SK-N-SH treated with all-trans-retinoic acid at 6 μM for 48 hours (cell line): ENCODE measurements at regions not wholly inside any gene's neighbourhood (a gene's known extent, or its start where the extent isn't known, plus 50 kb on each side); places are given as distances from the start of the nearest gene placed in this dataset.

Experiments
- ATAC-seq: fragments of 200-7000 bp; cut with Tn5 transposase; 3 replicates; pipeline ENCODE4 v1.9.1; 2020; ENCODE audit warnings: mild to moderate bottlenecking, moderate library complexity
- BACH2 ChIP-seq: fragments of 250-450 bp; sonication (Bioruptor Pico); IDR thresholded peaks from 2 replicates; pipeline ENCODE4 v1.9.0; 2021; ENCODE audit warnings: mild to moderate bottlenecking, borderline replicate concordance
- CSDC2 ChIP-seq: fragments of 250-450 bp; sonication (Bioruptor Pico); IDR thresholded peaks from 2 replicates; pipeline ENCODE4 v1.5.0; 2020; ENCODE audit warnings: mild to moderate bottlenecking, moderate library complexity
- ESRRG ChIP-seq: fragments of 250-450 bp; sonication (Bioruptor Pico); IDR thresholded peaks from 2 replicates; pipeline ENCODE4 v1.6.1; 2021; ENCODE audit warnings: mild to moderate bottlenecking
- GLIS3 ChIP-seq: fragments of 250-450 bp; sonication (Bioruptor Pico); IDR thresholded peaks from 2 replicates; pipeline ENCODE4 v1.5.0; 2020; ENCODE audit warnings: mild to moderate bottlenecking, moderate library complexity
- ISL1 ChIP-seq: fragments of 250-450 bp; sonication (Bioruptor Pico); IDR thresholded peaks from 2 replicates; pipeline ENCODE4 v2.1.2; 2022; ENCODE audit warnings: mild to moderate bottlenecking, moderate library complexity
- OSR1 ChIP-seq: fragments of 250-450 bp; sonication (Bioruptor Pico); IDR thresholded peaks from 2 replicates; pipeline ENCODE4 v1.8.0; 2022; ENCODE audit warnings: moderate library complexity, mild to moderate bottlenecking, inconsistent platforms
- PPARA ChIP-seq: fragments of 250-450 bp; sonication (Bioruptor Pico); IDR thresholded peaks from 2 replicates; pipeline ENCODE4 v1.5.0; 2020; ENCODE audit warnings: mild to moderate bottlenecking, borderline replicate concordance
- RARB ChIP-seq: fragments of 250-450 bp; sonication (Bioruptor Pico); IDR thresholded peaks from 2 replicates; pipeline ENCODE4 v1.8.0; 2021; ENCODE audit warnings: mild to moderate bottlenecking, moderate library complexity
- SNAI2 ChIP-seq: fragments of 250-450 bp; sonication (Bioruptor Pico); IDR thresholded peaks from 2 replicates; pipeline ENCODE4 v1.5.0; 2020; ENCODE audit warnings: mild to moderate bottlenecking, moderate library complexity
- TOX ChIP-seq: fragments of 250-450 bp; sonication (Bioruptor Pico); IDR thresholded peaks from 2 replicates; pipeline ENCODE4 v1.8.0; 2021; ENCODE audit warnings: mild to moderate bottlenecking, moderate library complexity, borderline replicate concordance
- ZFP3 ChIP-seq: fragments of 250-450 bp; sonication (Bioruptor Pico); IDR thresholded peaks from 2 replicates; pipeline ENCODE4 v1.5.0; 2020; ENCODE audit warnings: mild to moderate bottlenecking, moderate library complexity
- ZFP30 ChIP-seq: fragments of 450-650 bp; formaldehyde crosslinking; IDR thresholded peaks from 2 replicates; pipeline ENCODE4 v1.5.0; 2022; ENCODE audit warnings: mild to moderate bottlenecking, moderate library complexity
- ZNF565 ChIP-seq: fragments of 450-650 bp; formaldehyde crosslinking; conservative IDR thresholded peaks from 2 replicates; pipeline ENCODE4 v1.5.0; 2020; ENCODE audit warnings: low read depth, mild to moderate bottlenecking, moderate library complexity
- ZNF70 ChIP-seq: fragments of 450-650 bp; formaldehyde crosslinking; IDR thresholded peaks from 2 replicates; pipeline ENCODE4 v1.5.0; 2020; ENCODE audit warnings: mild to moderate bottlenecking, moderate library complexity
- ZNF8 ChIP-seq: fragments of 450-650 bp; formaldehyde crosslinking; IDR thresholded peaks from 2 replicates; pipeline ENCODE4 v1.5.0; 2020; ENCODE audit warnings: mild to moderate bottlenecking, moderate library complexity
- TF ChIP-seq, protein P1 (sequence below): fragments of 250-450 bp; sonication (Bioruptor Pico); IDR thresholded peaks from 2 replicates; pipeline ENCODE4 v1.5.1; 2020; ENCODE audit warnings: low read depth, mild to moderate bottlenecking, moderate library complexity
- TF ChIP-seq, protein P2 (sequence below): fragments of 250-450 bp; sonication (Bioruptor Pico); IDR thresholded peaks from 2 replicates; pipeline ENCODE4 v1.5.1; 2021; ENCODE audit warnings: mild to moderate bottlenecking, moderate library complexity
- TF ChIP-seq, protein P3 (sequence below): fragments of 250-450 bp; sonication (Bioruptor Pico); IDR thresholded peaks from 2 replicates; pipeline ENCODE4 v1.8.0; 2020; ENCODE audit warnings: mild to moderate bottlenecking, moderate library complexity, borderline replicate concordance
- TF ChIP-seq, protein P4 (sequence below): fragments of 250-450 bp; sonication (Bioruptor Pico); IDR thresholded peaks from 2 replicates; pipeline ENCODE4 v1.5.0; 2020; ENCODE audit warnings: mild to moderate bottlenecking, moderate library complexity

DNA sequence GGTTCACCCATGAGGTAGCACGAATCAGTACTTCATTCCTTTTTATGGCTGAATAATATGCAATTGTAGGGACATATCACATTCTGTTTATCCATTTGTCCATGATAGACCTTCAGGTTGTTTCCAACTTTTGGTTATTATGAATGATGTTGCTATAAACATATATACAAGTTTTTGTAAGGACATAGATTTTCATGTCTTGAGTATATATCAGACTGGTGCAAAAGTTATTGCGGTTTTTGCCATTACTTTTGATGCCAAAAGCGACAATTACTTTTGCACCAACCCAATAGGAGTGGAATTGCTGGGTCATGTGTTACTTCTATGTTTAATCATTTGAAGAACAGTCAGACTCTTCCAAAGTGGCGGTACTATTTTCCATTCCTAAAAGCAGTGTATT is 361.5 kb downstream of the RPS24 start:
- TF ChIP-seq ZNF70 (CRISPR knock-in tag) (no peak), ESRRG (CRISPR knock-in tag) (no peak), BACH2 (CRISPR knock-in tag) (no peak), ISL1 (CRISPR knock-in tag) (no peak), ZNF565 (CRISPR knock-in tag) (no peak), ZFP3 (no peak), ZNF8 (CRISPR knock-in tag) (no peak), GLIS3 (CRISPR knock-in tag) (no peak), RARB (CRISPR knock-in tag) (no peak), PPARA (CRISPR knock-in tag) (no peak), ZFP30 (no peak), OSR1 (CRISPR knock-in tag) (no peak)
- TF ChIP-seq, protein P1, sequence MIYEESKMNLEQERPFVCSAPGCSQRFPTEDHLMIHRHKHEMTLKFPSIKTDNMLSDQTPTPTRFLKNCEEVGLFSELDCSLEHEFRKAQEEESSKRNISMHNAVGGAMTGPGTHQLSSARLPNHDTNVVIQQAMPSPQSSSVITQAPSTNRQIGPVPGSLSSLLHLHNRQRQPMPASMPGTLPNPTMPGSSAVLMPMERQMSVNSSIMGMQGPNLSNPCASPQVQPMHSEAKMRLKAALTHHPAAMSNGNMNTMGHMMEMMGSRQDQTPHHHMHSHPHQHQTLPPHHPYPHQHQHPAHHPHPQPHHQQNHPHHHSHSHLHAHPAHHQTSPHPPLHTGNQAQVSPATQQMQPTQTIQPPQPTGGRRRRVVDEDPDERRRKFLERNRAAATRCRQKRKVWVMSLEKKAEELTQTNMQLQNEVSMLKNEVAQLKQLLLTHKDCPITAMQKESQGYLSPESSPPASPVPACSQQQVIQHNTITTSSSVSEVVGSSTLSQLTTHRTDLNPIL = no peak
- TF ChIP-seq, protein P2, sequence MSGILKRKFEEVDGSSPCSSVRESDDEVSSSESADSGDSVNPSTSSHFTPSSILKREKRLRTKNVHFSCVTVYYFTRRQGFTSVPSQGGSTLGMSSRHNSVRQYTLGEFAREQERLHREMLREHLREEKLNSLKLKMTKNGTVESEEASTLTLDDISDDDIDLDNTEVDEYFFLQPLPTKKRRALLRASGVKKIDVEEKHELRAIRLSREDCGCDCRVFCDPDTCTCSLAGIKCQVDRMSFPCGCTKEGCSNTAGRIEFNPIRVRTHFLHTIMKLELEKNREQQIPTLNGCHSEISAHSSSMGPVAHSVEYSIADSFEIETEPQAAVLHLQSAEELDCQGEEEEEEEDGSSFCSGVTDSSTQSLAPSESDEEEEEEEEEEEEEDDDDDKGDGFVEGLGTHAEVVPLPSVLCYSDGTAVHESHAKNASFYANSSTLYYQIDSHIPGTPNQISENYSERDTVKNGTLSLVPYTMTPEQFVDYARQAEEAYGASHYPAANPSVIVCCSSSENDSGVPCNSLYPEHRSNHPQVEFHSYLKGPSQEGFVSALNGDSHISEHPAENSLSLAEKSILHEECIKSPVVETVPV = no peak
- no peak for ATAC-seq

DNA sequence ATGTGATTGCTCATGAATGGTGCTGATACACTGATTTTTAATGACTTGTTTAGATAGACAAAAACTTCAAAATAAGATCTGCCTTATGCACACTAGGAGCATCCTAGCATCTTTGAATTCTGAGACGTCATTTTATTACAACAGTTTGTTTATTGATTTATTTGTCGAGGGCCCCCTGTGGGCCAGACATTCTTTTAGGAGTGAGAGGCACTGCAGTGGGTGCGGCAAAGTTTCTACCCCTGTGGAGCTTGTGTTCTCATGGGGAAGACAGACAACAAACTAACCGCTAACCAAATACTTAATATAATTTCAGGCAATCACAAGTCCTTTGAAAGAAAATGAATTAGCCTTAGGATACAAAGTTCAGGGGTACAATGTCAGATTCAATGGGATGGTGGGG is 363.1 kb downstream of the RPS24 start:
- ATAC-seq = no peak
- TF ChIP-seq BACH2 (CRISPR knock-in tag) = no peak
- no peak for TF ChIP-seq ZNF565 (CRISPR knock-in tag)
- no peak for TF ChIP-seq SNAI2 (CRISPR knock-in tag)
- TF ChIP-seq ZFP3 = no peak
- no peak for TF ChIP-seq PPARA (CRISPR knock-in tag)
- TF ChIP-seq, protein P1 = no peak
- TF ChIP-seq ZNF8 (CRISPR knock-in tag) = no peak
- TF ChIP-seq ZNF70 (CRISPR knock-in tag) = no peak

DNA sequence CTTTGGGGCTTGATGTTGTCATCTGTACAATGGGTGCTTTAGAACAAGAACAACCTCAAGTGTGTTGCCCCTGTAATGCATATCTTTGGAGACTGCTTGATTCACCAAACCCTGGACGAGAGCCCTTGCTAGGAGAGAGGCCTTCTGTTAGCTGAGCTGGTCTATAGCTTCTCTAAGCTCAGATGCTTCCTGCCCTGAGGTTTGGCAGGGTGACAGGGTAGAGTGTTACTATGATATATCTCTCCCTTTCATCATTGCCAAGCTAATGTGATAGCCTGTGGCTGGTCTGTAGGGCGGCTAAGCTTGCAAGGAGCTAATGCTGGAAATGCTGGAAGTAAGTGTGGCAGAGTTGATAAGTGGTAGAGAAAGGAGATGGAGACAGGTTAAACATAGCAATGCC is 364.1 kb downstream of the RPS24 start:
- TF ChIP-seq ZNF565 (CRISPR knock-in tag) (no peak), CSDC2 (CRISPR knock-in tag) (no peak), ESRRG (CRISPR knock-in tag) (no peak), TOX (CRISPR knock-in tag) (no peak), SNAI2 (CRISPR knock-in tag) (no peak), GLIS3 (CRISPR knock-in tag) (no peak)
- TF ChIP-seq, protein P3, sequence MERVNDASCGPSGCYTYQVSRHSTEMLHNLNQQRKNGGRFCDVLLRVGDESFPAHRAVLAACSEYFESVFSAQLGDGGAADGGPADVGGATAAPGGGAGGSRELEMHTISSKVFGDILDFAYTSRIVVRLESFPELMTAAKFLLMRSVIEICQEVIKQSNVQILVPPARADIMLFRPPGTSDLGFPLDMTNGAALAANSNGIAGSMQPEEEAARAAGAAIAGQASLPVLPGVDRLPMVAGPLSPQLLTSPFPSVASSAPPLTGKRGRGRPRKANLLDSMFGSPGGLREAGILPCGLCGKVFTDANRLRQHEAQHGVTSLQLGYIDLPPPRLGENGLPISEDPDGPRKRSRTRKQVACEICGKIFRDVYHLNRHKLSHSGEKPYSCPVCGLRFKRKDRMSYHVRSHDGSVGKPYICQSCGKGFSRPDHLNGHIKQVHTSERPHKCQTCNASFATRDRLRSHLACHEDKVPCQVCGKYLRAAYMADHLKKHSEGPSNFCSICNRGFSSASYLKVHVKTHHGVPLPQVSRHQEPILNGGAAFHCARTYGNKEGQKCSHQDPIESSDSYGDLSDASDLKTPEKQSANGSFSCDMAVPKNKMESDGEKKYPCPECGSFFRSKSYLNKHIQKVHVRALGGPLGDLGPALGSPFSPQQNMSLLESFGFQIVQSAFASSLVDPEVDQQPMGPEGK (CRISPR knock-in tag) = no peak
- TF ChIP-seq, protein P4, sequence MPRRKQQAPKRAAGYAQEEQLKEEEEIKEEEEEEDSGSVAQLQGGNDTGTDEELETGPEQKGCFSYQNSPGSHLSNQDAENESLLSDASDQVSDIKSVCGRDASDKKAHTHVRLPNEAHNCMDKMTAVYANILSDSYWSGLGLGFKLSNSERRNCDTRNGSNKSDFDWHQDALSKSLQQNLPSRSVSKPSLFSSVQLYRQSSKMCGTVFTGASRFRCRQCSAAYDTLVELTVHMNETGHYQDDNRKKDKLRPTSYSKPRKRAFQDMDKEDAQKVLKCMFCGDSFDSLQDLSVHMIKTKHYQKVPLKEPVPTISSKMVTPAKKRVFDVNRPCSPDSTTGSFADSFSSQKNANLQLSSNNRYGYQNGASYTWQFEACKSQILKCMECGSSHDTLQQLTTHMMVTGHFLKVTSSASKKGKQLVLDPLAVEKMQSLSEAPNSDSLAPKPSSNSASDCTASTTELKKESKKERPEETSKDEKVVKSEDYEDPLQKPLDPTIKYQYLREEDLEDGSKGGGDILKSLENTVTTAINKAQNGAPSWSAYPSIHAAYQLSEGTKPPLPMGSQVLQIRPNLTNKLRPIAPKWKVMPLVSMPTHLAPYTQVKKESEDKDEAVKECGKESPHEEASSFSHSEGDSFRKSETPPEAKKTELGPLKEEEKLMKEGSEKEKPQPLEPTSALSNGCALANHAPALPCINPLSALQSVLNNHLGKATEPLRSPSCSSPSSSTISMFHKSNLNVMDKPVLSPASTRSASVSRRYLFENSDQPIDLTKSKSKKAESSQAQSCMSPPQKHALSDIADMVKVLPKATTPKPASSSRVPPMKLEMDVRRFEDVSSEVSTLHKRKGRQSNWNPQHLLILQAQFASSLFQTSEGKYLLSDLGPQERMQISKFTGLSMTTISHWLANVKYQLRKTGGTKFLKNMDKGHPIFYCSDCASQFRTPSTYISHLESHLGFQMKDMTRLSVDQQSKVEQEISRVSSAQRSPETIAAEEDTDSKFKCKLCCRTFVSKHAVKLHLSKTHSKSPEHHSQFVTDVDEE (CRISPR knock-in tag) = no peak
- TF ChIP-seq, protein P2 = no peak
- no peak for ATAC-seq
